ENCODE measurements at regions not wholly inside any gene's neighbourhood (a gene's known extent, or its start where the extent isn't known, plus 50 kb on each side); places are given as distances from the start of the nearest gene placed in this dataset.
"Not testable (repeated sequence)": the region's sequence is repeated elsewhere in the genome, so short reads cannot be mapped to it uniquely, and the experiment has no call there.

- not testable (repeated sequence) for H3K4me1 Mint-ChIP-seq; H3K27me3 Mint-ChIP-seq (ENCODE audit: insufficient read depth, low read depth); H3K4me2 ChIP-seq; H3F3A ChIP-seq (ENCODE audit: low read depth); H3K27ac ChIP-seq; H2AFZ ChIP-seq (replicated peaks); H3K9ac ChIP-seq; H3K36me3 Mint-ChIP-seq; H3K27ac Mint-ChIP-seq; DNase-seq (ENCODE audit: low spot score); H3K4me1 ChIP-seq; H3K36me3 ChIP-seq; H3K9me3 Mint-ChIP-seq; H3K4me3 ChIP-seq; H4K20me1 ChIP-seq (ENCODE audit: low read depth); H3K79me2 ChIP-seq (ENCODE audit: low read depth); H3K4me3 Mint-ChIP-seq; H3K27me3 ChIP-seq; H3K9me3 ChIP-seq (ENCODE audit: low read depth)
Measured at GRCh38 chr2:111287646-111288568, 167.2 kb downstream of the BCL2L11 start.

- H3K36me3 ChIP-seq; H3K9me3 ChIP-seq (ENCODE audit: low read depth); DNase-seq (ENCODE audit: low spot score): not testable (repeated sequence)
Measured at GRCh38 chr2:111290370-111290769, 169.7 kb downstream of the BCL2L11 start.

GRCh38 chr2:111291566-111291965 is 170.9 kb downstream of the BCL2L11 start:
- not testable (repeated sequence) for H3K79me2 ChIP-seq (ENCODE audit: low read depth); H3K36me3 ChIP-seq; H3K9me3 ChIP-seq (ENCODE audit: low read depth); H3K27ac ChIP-seq; DNase-seq (ENCODE audit: low spot score); H2AFZ ChIP-seq (replicated peaks); H3K4me2 ChIP-seq; H4K20me1 ChIP-seq (ENCODE audit: low read depth); H3K27ac Mint-ChIP-seq; H3F3A ChIP-seq (ENCODE audit: low read depth); H3K9ac ChIP-seq; H3K36me3 Mint-ChIP-seq; H3K27me3 ChIP-seq; H3K4me1 Mint-ChIP-seq; H3K9me3 Mint-ChIP-seq; H3K4me3 ChIP-seq; H3K4me1 ChIP-seq; H3K4me3 Mint-ChIP-seq; H3K27me3 Mint-ChIP-seq (ENCODE audit: insufficient read depth, low read depth)

More at GRCh38 chr2:111290370-111290769, 169.7 kb downstream of the BCL2L11 start:
- not testable (repeated sequence) for H3K4me3 ChIP-seq; H2AFZ ChIP-seq (replicated peaks); H3K9me3 Mint-ChIP-seq; H3F3A ChIP-seq (ENCODE audit: low read depth); H3K4me2 ChIP-seq; H3K27me3 ChIP-seq; H3K4me3 Mint-ChIP-seq; H3K9ac ChIP-seq; H3K27ac ChIP-seq; H3K4me1 Mint-ChIP-seq; H3K36me3 Mint-ChIP-seq; H4K20me1 ChIP-seq (ENCODE audit: low read depth); H3K27me3 Mint-ChIP-seq (ENCODE audit: insufficient read depth, low read depth); H3K4me1 ChIP-seq; H3K79me2 ChIP-seq (ENCODE audit: low read depth); H3K27ac Mint-ChIP-seq

GRCh38 chr2:111292232-111292968 is 171.7 kb downstream of the BCL2L11 start:
- H3K4me3 ChIP-seq; H3K4me3 Mint-ChIP-seq; H3K79me2 ChIP-seq (ENCODE audit: low read depth); H3K9ac ChIP-seq; H3K4me1 ChIP-seq; H3K27me3 Mint-ChIP-seq (ENCODE audit: insufficient read depth, low read depth); H3K9me3 Mint-ChIP-seq; H4K20me1 ChIP-seq (ENCODE audit: low read depth); H3K4me1 Mint-ChIP-seq; DNase-seq (ENCODE audit: low spot score); H3K36me3 Mint-ChIP-seq; H3K9me3 ChIP-seq (ENCODE audit: low read depth); H3K36me3 ChIP-seq; H2AFZ ChIP-seq (replicated peaks); H3K27me3 ChIP-seq; H3K27ac ChIP-seq; H3K27ac Mint-ChIP-seq; H3K4me2 ChIP-seq; H3F3A ChIP-seq (ENCODE audit: low read depth): not testable (repeated sequence)

- not testable (repeated sequence) for H3K9me3 ChIP-seq (ENCODE audit: low read depth); H3K4me1 ChIP-seq; H3K79me2 ChIP-seq (ENCODE audit: low read depth); H3K4me3 ChIP-seq; H3K9me3 Mint-ChIP-seq; H3K27me3 ChIP-seq; H3K4me3 Mint-ChIP-seq; H3K27ac ChIP-seq; H3K9ac ChIP-seq; H3K4me2 ChIP-seq; H3K36me3 ChIP-seq; DNase-seq (ENCODE audit: low spot score); H3K27me3 Mint-ChIP-seq (ENCODE audit: insufficient read depth, low read depth); H3K36me3 Mint-ChIP-seq; H4K20me1 ChIP-seq (ENCODE audit: low read depth); H3F3A ChIP-seq (ENCODE audit: low read depth); H2AFZ ChIP-seq (replicated peaks); H3K4me1 Mint-ChIP-seq; H3K27ac Mint-ChIP-seq
Measured at GRCh38 chr2:111294699-111295098, 174.0 kb downstream of the BCL2L11 start.

- H3K27ac ChIP-seq; H3K27ac Mint-ChIP-seq; H4K20me1 ChIP-seq (ENCODE audit: low read depth); H3K36me3 Mint-ChIP-seq; DNase-seq (ENCODE audit: low spot score); H3K27me3 Mint-ChIP-seq (ENCODE audit: insufficient read depth, low read depth); H3K9ac ChIP-seq; H3K27me3 ChIP-seq; H3K4me1 ChIP-seq; H3K4me3 Mint-ChIP-seq; H3F3A ChIP-seq (ENCODE audit: low read depth); H3K4me1 Mint-ChIP-seq; H3K4me2 ChIP-seq; H3K79me2 ChIP-seq (ENCODE audit: low read depth); H3K9me3 Mint-ChIP-seq; H3K4me3 ChIP-seq; H2AFZ ChIP-seq (replicated peaks); H3K9me3 ChIP-seq (ENCODE audit: low read depth); H3K36me3 ChIP-seq: not testable (repeated sequence)
Measured at GRCh38 chr2:111296122-111296804, 175.5 kb downstream of the BCL2L11 start.

GRCh38 chr2:111297128-111297527 is 176.4 kb downstream of the BCL2L11 start:
- not testable (repeated sequence) for H3K27me3 Mint-ChIP-seq (ENCODE audit: insufficient read depth, low read depth); H2AFZ ChIP-seq (replicated peaks); H3K4me2 ChIP-seq; H3K36me3 Mint-ChIP-seq; H3F3A ChIP-seq (ENCODE audit: low read depth); H3K9ac ChIP-seq; DNase-seq (ENCODE audit: low spot score); H3K4me1 Mint-ChIP-seq; H3K27ac Mint-ChIP-seq; H3K4me3 Mint-ChIP-seq; H3K9me3 Mint-ChIP-seq; H3K4me3 ChIP-seq; H3K4me1 ChIP-seq; H4K20me1 ChIP-seq (ENCODE audit: low read depth); H3K27ac ChIP-seq; H3K79me2 ChIP-seq (ENCODE audit: low read depth); H3K36me3 ChIP-seq; H3K27me3 ChIP-seq; H3K9me3 ChIP-seq (ENCODE audit: low read depth)

- H3K4me1 ChIP-seq; H3K9me3 ChIP-seq (ENCODE audit: low read depth); H3K9me3 Mint-ChIP-seq; H3K27ac Mint-ChIP-seq; H4K20me1 ChIP-seq (ENCODE audit: low read depth); H3K36me3 ChIP-seq; H3K9ac ChIP-seq; H3K27ac ChIP-seq; H3F3A ChIP-seq (ENCODE audit: low read depth); H3K4me3 Mint-ChIP-seq; H3K27me3 Mint-ChIP-seq (ENCODE audit: insufficient read depth, low read depth); H3K27me3 ChIP-seq; H3K79me2 ChIP-seq (ENCODE audit: low read depth); H2AFZ ChIP-seq (replicated peaks); H3K4me1 Mint-ChIP-seq; H3K4me3 ChIP-seq; H3K36me3 Mint-ChIP-seq; DNase-seq (ENCODE audit: low spot score); H3K4me2 ChIP-seq: not testable (repeated sequence)
Measured at GRCh38 chr2:111298927-111299326, 178.2 kb downstream of the BCL2L11 start.

Measured in neural progenitor cell (in vitro differentiated cells).